HG02840 (cell line): ENCODE measurements at regions not wholly inside any gene's neighbourhood (a gene's known extent, or its start where the extent isn't known, plus 50 kb on each side); places are given as distances from the start of the nearest gene placed in this dataset.

Experiments used
- ATAC-seq: cut with Tn5 transposase; IDR thresholded peaks from one replicate; pipeline ENCODE4 v1.9.1; 2021; ENCODE audit warnings: mild to moderate bottlenecking, moderate library complexity, moderate number of reproducible peaks; ENCODE audit not compliant: unreplicated experiment, low FRiP score

DNA sequence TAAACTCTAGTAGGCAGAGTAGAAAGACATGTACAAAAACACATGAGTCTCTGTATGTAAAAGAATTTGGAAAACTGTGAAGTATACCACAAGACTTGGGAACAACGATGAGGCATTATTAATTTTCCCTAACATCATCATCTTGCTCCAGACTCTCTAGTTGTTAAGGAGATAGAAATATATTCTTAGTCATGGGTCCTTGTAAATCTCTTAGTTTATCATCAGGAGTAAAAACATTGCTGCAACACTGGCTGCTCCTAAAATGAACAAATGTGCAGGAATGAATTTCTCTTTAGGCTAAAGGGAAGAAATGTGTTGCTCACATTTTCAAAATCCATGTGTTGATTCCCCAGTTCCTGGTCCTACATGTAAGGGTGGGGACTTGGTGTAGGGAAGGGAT is 384.6 kb downstream of the STIM2 start:
- ATAC-seq: no peak

DNA sequence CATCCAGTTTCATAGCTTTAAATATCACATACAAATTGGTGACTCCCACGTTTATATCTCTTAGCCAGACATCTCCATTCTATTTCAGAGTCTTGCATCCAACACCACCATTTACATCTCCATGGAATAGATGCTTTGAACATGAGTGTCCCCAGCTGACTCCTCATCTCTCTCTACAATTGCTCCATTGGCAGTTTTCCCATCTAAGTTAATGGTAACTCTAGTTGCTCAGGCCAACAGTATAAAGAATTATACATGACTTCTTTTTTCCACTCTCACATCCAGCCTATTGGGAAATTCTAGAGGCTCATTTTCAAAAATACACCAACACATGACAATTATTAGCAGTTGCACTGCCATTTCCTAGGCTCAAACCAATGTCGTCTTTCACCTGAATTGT is 388.2 kb downstream of the STIM2 start:
- ATAC-seq: no peak

DNA sequence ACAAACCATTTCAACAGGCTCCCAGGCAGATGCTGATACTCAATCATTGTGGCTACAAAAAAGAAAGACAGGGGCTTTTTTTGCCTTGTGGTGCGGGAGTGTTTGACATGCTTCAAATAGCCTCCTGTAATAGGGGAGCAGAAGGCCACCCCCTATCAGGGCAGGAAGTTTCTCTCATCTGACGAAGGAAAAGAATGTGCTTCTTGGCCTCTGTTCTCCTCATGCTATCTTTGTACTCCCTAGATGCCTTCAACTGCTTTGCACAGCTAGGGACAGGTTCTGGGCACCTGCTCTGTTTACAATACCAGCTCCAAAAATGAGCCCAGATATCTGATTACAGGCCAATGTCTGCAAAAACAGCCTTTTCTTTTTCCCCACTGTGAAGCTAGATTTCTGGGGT is 391.1 kb downstream of the STIM2 start:
- no peak for ATAC-seq

DNA sequence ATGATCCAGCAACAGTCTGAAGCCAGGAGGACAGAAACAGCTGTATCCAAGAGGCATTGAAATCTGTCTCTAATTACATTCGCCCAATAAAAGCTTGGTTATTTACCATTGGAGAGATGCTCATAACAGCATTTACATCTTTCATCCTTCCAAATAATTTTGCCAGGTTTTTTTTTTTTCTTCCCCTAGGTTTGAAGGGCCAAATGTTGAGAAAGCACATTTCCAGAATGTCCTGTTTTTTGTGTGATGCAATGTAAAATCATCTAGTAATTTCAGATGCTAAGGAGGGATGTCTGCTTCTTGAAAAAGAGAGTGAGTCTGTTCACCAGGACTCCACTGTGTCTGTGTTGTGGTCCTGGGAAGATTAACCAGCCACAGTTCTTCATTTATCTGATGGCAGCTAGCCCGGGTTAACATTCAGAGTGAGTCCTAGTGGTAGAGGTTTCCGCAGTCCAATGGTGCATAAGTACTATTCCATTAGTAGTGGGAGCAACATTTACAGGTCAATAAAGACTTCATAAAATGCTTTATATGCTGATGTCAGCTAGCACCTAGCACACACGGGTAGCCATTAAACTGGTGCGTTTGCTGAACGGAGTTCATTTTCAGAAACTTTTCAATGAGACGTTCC is 406.8 kb downstream of the STIM2 start:
- no peak for ATAC-seq

DNA sequence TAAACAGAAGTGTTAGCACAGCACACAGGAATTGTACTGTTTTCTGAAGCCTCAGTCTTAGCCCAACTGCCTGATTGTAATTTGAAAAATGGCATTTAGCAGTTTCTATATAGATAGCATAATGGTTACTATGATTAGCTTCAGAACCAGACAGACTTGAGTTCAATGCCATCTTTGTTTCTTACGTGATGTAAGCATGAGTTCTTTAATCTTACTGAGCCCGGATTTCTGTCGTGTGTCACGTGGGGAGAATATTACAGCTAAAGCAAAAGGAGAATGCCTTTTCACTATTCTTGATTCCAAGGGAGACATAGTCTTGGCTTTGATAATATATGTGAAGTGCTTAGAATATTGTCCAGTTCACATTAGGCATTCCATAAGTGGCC is 407.3 kb downstream of the STIM2 start:
- ATAC-seq: no peak

DNA sequence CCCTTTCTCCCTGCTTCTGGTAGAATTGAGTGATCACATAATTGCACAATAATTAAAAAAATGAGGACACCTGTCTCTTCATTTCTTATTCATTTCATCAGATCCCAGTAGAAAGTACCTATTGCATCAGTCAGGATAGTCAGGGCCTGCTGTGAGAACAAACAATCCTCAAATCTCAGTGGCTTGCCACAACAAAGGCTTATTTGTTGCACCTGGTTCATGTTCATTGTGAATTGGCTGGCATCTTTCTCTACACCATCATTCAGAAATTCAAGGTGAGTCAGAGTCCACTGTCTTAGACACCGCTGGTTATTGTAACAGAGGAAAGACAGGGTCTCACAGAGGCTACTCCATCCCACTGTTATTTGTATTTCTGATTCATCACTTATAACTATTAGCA is 409.8 kb downstream of the STIM2 start:
- no peak for ATAC-seq

DNA sequence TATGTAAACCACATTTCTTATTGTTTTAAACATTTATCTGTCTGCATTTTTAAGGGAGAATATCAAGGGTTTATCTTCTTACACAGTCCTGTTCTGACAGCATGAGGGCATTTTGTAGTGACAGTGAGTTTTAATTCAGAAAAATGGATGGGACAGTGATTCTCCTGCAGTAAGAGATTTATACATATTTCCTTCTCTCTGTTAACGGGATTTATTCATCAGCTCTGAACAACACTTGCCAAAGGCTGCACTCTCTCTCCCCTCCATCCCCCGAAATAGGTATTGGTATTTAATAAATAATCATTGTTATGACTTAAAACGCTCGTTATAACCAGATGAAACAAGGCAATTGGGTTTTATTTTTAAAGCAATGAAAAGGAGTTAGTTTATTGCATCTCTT is 410.9 kb downstream of the STIM2 start:
- no peak for ATAC-seq

DNA sequence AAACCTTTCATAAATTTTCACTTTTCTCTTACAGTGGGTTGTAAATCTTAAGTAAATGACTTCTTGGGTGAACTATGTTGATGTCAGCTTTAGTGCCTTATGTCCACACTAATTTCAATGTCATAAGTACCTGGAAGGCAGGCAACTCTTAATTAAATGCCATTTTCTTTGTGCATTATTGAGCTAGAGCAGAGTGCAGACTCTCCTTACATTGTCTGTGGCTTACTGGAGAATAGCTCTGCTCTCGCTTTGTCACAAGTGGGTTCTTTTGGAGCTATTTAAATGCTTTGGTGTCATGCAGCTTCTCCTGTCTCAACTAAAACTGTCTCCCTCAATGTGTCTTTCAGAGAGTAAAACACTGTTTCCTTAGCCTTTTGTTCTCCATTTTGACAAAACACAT is 411.6 kb downstream of the STIM2 start:
- ATAC-seq: no peak

DNA sequence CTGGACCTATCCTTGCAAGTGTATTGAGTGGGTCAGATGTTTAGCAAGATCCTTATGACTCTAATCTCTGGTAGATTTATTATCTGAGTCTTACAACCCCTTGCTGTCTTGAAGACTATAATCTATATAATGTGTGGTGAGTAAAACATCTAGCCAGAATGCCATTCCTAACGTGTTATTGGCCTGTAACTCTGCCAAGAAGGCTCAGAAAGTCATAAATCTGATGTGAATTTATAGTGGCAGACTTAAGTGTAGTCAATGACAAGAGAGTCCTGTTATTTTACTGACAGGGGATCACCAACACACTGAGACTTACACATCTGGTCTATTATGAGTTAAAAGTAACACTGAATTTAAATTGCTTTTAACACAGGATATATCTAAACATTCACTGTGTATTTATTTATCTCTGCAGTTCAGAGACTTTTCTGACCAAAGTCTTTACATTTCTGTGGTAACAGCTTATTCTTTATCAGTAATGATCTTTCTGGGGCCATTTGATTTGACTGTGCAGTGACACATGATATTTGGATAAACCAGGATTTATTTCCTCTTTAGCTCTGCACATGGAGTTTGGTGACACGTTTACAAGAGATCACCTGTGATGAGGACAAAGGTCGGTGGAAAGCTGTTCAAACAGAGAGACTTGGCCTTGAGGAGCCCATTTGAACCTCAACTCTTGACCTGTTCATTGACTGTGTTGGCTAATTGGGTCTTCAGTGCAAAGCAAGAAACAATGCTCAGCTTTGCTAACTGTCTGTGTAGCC is 415.8 kb downstream of the STIM2 start:
- no peak for ATAC-seq

DNA sequence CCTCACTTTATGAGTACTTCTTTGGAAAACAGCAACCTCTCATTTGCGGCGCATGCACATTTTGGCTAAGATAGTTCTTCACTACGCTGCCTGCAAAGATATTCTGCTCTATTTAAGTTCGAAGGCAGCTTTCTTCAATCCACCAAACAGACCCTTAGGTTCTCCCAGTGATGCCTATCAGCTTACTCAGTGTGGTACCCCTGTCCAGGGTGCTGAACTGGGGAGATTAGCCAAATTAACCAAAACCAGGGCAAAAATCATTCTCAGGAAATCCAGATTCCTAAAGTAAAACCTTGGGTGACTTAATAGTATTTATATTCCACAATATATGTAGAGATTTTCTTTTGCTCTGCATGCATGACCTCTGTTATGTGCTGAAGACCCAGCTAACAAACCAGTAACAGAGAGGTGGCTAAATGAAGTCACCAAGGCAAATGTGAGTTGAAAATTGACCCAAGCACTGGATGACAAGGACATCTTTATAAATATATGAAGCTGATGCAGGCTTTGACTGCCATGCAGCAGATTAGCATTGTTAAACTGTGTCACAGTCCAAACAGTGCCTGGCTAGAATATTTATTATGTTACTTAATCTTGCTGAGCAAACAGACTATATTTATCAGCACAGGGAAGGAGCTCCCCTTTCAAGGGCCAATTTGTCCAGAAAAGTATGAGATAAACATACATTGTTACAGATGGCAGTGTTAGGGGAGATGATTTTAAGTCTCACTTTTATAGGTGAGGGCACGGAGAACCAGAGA is 418.2 kb downstream of the STIM2 start:
- ATAC-seq: no peak

DNA sequence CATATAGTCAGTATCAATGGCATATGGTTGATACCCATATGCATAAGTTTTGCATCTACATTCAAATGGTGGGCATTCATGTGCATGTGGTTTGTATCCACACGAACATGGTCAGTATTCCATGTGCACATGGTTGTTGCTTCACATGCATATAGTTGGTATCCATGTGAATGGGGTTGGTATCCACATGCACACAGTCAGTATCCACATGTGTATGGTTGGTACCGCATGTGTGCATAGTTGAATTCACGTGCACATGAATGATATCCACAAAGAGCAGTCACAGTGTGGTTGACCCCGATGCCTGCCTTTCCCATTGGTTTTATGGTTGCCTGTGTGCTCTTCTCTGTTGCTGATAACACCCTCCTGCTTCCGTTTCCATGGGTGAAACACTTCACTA is 427.9 kb downstream of the STIM2 start:
- ATAC-seq: no peak

DNA sequence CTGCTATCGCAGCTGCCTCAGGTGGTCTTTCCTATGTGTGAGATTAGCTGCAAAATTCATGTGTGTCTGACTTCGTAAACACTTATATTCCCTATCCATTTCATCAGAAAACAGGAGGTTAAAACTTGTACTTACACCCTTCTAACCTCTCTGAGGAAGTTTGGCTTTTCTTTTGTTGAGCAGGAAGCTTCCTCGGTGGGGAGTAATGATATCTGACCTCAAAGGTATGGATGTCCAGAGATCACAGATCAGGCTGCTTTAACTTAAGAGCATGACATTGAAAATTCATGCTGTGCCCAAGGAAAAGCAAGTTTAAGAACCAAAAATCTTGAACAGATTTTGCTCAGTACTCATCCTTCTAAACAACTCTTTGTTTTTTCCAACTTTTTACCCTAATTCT is 429.1 kb downstream of the STIM2 start:
- no peak for ATAC-seq

DNA sequence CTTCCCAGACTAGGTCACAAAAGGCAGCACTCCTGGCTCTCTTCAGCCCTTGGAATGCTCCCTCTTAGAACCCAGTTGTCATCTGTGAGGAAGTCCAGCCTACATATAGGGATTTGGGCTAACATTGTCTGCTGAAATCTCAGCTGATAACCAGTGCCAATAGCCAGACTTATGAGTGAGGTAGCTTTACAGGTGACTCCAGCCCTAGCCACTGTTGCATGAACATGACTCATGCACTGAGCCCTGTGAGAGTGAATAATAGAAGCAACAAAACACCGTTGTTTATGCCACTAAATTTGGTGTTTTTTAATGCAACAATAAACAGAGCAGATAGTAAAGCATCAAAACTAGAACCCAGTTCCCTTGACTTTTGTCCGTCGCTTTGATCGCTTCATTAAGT is 433.2 kb downstream of the STIM2 start:
- ATAC-seq: no peak

DNA sequence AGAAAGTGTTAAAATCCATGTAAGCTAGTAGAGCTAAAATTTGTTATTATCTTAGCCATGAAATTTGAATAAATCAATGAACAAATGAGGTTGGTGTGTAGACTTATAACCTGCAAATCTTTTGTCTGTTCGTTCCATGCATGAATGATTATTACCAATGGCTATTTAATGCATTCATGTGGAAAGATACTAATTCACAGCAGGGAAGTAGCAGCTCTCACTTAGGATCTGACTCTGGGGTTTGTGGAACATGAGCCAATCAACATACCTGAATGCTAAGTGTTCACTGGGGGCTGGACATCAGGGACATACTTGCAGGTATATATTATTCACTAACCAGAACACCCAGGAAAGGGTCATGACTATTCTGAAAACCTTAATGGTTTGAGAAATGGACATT is 444.1 kb downstream of the STIM2 start:
- ATAC-seq: no peak

DNA sequence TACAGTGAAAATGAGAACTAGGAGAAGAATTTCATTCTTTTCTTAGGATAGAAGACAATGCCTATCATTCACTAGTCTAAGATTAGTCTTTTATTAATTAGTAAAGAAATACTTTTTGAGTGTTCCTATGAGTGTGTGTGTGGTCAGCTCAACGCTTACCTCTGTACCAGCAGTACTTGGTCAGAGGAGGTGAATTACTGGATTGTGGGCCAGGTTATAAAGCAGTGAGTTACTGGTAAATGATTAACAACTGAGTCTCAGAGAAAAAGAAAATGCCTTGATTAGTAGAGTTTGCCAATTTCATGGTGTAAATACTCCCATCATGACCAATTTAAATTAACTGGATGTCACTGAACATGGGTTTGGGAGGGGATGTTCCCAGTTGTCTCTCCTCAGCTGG is 444.6 kb downstream of the STIM2 start:
- no peak for ATAC-seq

DNA sequence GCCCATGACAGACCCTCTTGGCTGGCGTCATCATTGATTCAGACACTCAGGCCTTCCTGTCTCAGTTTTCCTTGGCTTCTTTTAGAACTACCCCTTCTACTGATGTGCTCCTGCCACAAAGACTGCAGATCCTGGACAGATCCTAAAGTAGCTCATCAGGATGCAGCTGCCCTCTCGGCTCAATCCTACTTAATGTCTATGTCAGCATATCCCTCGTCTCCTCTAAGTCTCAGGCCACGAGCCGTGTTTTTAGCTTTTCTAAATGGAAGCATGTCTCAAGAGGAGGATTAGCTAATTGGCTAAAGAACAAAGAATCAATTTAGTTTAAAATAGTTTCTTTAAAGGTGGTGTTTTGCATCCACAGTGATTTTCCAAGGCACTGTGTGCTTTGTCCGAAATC is 447.7 kb downstream of the STIM2 start:
- ATAC-seq: no peak

DNA sequence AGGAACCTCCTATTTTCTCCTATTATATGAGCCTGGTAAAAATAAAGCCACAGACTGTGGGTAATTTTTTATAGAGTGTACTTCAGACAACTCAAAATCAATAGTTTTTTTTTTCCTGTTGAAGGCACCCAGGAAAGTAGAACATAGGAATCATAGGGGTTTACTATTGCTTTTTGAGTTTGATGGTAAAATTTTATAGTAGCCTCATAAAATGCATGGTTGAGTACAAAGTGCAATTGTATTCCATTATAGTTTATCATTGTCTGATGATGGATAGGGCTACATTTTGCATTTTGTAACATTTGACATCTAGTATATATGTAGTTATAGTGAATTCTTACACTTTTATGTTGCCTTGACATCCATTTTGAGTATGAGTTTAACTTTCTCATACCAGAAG is 455.0 kb downstream of the STIM2 start:
- no peak for ATAC-seq

DNA sequence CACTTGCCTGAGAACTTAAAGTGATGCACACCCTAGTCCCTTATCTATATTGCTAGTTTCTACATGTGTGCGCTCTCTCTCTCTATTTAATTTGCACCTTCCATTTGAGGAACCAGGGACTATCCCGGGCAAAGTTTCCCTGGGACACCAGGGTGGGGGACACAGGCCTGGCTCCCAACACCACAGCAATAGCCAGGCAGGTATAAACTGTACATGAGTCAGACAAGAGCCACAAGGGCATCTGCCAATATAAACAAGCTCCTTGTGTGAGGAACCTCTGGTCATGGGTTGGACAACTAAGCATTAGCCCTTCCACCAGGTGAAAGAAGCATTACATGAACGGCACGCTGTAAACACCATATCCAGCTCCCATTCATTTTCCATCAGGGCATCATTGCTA is 455.5 kb downstream of the STIM2 start:
- ATAC-seq: no peak

DNA sequence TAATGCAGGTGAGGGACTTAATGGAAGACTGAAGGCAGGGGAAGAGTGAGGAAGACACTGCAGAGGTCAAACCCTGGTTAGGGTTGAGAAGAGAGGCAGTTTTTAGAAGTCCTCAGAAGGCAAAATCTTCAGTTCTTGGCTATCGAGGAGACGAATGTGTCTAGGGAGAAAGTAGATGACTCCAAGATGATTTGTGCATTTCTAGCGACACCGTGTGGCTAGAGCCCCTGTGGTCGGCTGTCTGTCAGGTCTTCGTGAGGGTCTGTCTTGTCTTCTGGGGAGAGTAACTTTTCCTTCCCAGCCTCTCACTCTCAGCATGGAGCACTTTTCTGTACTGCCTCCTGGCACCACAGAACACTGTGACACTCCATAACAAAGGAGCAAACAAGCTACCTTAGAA is 458.1 kb downstream of the STIM2 start:
- ATAC-seq: no peak

DNA sequence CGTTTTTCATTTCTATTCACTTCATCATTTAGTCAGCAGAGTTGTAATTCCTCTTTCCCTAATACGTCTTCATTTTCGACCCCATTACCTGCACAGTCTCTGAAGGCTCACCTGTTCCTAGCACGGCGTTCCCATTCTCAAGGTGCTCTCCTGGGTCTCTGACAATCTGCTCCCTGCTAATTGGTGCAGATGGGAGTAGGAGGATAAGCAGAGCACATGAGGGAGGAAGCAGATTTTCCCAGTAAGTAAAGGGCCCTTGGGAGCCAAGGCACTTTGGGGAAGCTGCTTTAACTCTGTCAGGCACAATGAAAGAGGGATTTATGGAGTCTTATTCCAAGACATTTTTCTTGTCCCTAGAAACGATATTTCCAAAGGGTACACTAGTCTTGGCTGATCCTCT is 466.4 kb downstream of the STIM2 start:
- ATAC-seq: no peak

DNA sequence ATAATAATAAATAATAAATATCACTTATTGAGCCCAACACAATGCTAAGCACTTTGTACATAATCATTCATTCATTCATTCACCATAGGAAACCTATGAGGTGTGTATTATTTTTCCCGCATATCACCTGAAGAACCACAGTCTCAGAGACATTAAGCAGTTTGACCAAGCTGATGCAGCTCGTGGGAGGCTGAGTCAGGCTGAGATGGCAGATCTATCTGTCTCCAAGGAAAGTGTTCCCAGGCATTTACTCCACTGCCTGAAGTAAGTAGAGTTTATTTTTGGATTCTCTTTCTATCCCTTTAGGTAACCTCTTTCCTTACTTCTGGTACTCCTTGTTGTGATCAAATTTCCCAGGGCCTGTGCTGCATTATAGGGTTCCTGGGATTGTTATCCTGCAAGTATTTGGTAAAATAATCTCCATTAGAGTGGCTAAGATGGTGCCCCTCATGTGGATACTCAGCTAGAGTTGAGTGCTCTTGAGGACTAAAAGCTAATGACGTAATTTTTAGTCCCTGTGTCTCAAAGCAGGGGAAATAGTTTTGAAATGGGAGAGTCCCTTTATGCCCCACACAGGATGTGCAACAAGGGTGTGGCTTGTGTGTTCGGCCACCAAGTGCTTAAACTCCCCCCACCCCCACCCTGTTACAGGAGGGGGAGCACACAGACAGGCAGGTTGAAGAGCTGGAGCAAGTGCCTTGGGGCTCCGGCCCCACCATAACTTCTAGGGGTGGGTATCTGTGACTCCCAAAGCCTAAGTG is 467.0 kb downstream of the STIM2 start:
- ATAC-seq: no peak
